ENCODE measurements at regions not wholly inside any gene's neighbourhood (a gene's known extent, or its start where the extent isn't known, plus 50 kb on each side); places are given as distances from the start of the nearest gene placed in this dataset.

DNA sequence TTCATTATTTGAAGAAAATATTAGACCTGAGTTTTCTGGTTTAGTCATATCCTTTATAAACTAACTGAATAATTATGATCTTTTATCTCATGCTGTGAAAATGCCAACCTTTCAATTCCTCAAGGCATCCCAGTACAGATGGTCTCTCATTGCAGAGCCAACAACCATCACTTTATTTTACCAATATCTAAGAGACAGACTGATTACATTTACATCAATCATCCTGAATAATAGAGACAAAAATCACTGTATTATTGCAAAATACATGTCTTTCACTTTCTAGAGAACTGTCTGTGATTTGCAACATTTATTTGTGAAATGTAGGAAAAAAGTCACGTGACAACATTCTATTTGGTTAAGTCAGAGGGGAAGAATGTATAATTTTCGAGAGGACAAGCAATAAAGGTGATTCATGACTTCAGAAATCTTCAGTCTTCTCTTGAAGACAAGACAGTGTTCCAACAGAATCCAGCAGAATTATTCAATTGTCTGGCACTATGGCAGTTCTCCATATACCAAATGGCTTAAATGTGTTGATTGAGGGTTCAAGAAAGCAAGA lies 503.6 kb upstream of the SYT4 start:
- TF ChIP-seq, protein P1, sequence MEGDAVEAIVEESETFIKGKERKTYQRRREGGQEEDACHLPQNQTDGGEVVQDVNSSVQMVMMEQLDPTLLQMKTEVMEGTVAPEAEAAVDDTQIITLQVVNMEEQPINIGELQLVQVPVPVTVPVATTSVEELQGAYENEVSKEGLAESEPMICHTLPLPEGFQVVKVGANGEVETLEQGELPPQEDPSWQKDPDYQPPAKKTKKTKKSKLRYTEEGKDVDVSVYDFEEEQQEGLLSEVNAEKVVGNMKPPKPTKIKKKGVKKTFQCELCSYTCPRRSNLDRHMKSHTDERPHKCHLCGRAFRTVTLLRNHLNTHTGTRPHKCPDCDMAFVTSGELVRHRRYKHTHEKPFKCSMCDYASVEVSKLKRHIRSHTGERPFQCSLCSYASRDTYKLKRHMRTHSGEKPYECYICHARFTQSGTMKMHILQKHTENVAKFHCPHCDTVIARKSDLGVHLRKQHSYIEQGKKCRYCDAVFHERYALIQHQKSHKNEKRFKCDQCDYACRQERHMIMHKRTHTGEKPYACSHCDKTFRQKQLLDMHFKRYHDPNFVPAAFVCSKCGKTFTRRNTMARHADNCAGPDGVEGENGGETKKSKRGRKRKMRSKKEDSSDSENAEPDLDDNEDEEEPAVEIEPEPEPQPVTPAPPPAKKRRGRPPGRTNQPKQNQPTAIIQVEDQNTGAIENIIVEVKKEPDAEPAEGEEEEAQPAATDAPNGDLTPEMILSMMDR (IDR thresholded peaks at IDR 0.05) = no peak
- no peak for TF ChIP-seq EZH2 (IDR thresholded peaks at IDR 0.05; ENCODE audit: borderline replicate concordance, insufficient read depth, low read depth, low read length, poor library complexity, severe bottlenecking)

All from B cell (primary cell).